ENCODE measurements at regions not wholly inside any gene's neighbourhood (a gene's known extent, or its start where the extent isn't known, plus 50 kb on each side); places are given as distances from the start of the nearest gene placed in this dataset.

GRCh38 chr7:68613897-68614296 lies 984.4 kb upstream of the AUTS2 start:
- no peak overlapping the region for H3K27ac ChIP-seq (ENCODE audit: low read depth, low read length)
- H3F3A ChIP-seq (ENCODE audit: control insufficient read depth, insufficient read depth): no peaks in the 10 kb centered on the region
- H3K4me2 ChIP-seq (ENCODE audit: low read length): no peak overlapping the region
- H3K4me3 ChIP-seq (ENCODE audit: low read length): no peak overlapping the region
- TF ChIP-seq CTCF (IDR thresholded peaks at IDR 0.05; ENCODE audit: low read depth, low read length, poor library complexity, severe bottlenecking): no peak
- no peak for TF ChIP-seq EZH2phosphoT487 (IDR thresholded peaks at IDR 0.05; ENCODE audit: borderline replicate concordance, low read length)
- H3K79me2 ChIP-seq (ENCODE audit: control insufficient read depth, low read length): no peaks in the 10 kb centered on the region
- H3K4me1 ChIP-seq (ENCODE audit: control insufficient read depth, low read length): no peaks in the 10 kb centered on the region
- peaks cover 6% of the 10 kb centered on the region; the same call in 1 of the 2 replicates for H3K9me3 ChIP-seq (ENCODE audit: control insufficient read depth, insufficient read depth, low read length)
- H4K20me1 ChIP-seq (ENCODE audit: control insufficient read depth, insufficient read depth, low read depth, low read length): no peaks in the 10 kb centered on the region
- no peaks in the 10 kb centered on the region for H3K9me2 ChIP-seq (replicated peaks; ENCODE audit: control insufficient read depth, low read length)
- no peaks in the 10 kb centered on the region for H3K27me3 ChIP-seq (ENCODE audit: control insufficient read depth, low read length)
- no peaks in the 10 kb centered on the region for H3K36me3 ChIP-seq (ENCODE audit: control insufficient read depth, low read length)

GRCh38 chr7:68619526-68619925 lies 978.7 kb upstream of the AUTS2 start:
- no peaks in the 10 kb centered on the region for H3K36me3 ChIP-seq (ENCODE audit: control insufficient read depth, low read length)
- TF ChIP-seq EZH2phosphoT487 (IDR thresholded peaks at IDR 0.05; ENCODE audit: borderline replicate concordance, low read length) (no peak), CTCF (IDR thresholded peaks at IDR 0.05; ENCODE audit: low read depth, low read length, poor library complexity, severe bottlenecking) (no peak)
- no peak overlapping the region for H3K27ac ChIP-seq (ENCODE audit: low read depth, low read length)
- H3K9me3 ChIP-seq (ENCODE audit: control insufficient read depth, insufficient read depth, low read length): no peaks in the 10 kb centered on the region
- no peaks in the 10 kb centered on the region for H3K79me2 ChIP-seq (ENCODE audit: control insufficient read depth, low read length)
- H3K4me1 ChIP-seq (ENCODE audit: control insufficient read depth, low read length): no peaks in the 10 kb centered on the region
- H4K20me1 ChIP-seq (ENCODE audit: control insufficient read depth, insufficient read depth, low read depth, low read length): no peaks in the 10 kb centered on the region
- no peak overlapping the region for H3K4me3 ChIP-seq (ENCODE audit: low read length)
- H3K9me2 ChIP-seq (replicated peaks; ENCODE audit: control insufficient read depth, low read length): no peaks in the 10 kb centered on the region
- no peaks in the 10 kb centered on the region for H3F3A ChIP-seq (ENCODE audit: control insufficient read depth, insufficient read depth)
- H3K27me3 ChIP-seq (ENCODE audit: control insufficient read depth, low read length): no peaks in the 10 kb centered on the region
- no peak overlapping the region for H3K4me2 ChIP-seq (ENCODE audit: low read length)

- Histone ChIP-seq H3K4me1 (ENCODE audit: control insufficient read depth, low read length) (no peaks in the 10 kb centered on the region), H3K27ac (ENCODE audit: low read depth, low read length) (no peak overlapping the region), H3F3A (ENCODE audit: control insufficient read depth, insufficient read depth) (no peaks in the 10 kb centered on the region), H3K9me2 (replicated peaks; ENCODE audit: control insufficient read depth, low read length) (no peaks in the 10 kb centered on the region), H4K20me1 (ENCODE audit: control insufficient read depth, insufficient read depth, low read depth, low read length) (no peaks in the 10 kb centered on the region), H3K4me2 (ENCODE audit: low read length) (no peak overlapping the region), H3K36me3 (ENCODE audit: control insufficient read depth, low read length) (no peaks in the 10 kb centered on the region), H3K79me2 (ENCODE audit: control insufficient read depth, low read length) (no peaks in the 10 kb centered on the region), H3K9me3 (ENCODE audit: control insufficient read depth, insufficient read depth, low read length) (peaks cover 3% of the 10 kb centered on the region; the same call in 1 of the 2 replicates), H3K27me3 (ENCODE audit: control insufficient read depth, low read length) (no peaks in the 10 kb centered on the region), H3K4me3 (ENCODE audit: low read length) (no peak overlapping the region)
- TF ChIP-seq CTCF (IDR thresholded peaks at IDR 0.05; ENCODE audit: low read depth, low read length, poor library complexity, severe bottlenecking) (no peak), EZH2phosphoT487 (IDR thresholded peaks at IDR 0.05; ENCODE audit: borderline replicate concordance, low read length) (no peak)
Observed at GRCh38 chr7:68622500-68622899, 975.8 kb upstream of the AUTS2 start.

Measured in DOHH2 (cell line).